Upper lobe of left lung (tissue), 6 donors: ENCODE measurements at regions not wholly inside any gene's neighbourhood (a gene's known extent, or its start where the extent isn't known, plus 50 kb on each side); places are given as distances from the start of the nearest gene placed in this dataset.
"Not testable (repeated sequence)": the region's sequence is repeated elsewhere in the genome, so short reads cannot be mapped to it uniquely, and the experiment has no call there.

Experiments used
- ATAC-seq, 2 donors: fragments of 200-7000 bp; cut with Tn5 transposase; one replicate each; pipeline ENCODE4 v1.9.1; 2022; ENCODE audit warnings: mild to moderate bottlenecking in 2 of 2, moderate library complexity in 2 of 2; ENCODE audit not compliant: low FRiP score in 2 of 2
- DNase-seq, 2 donors: peaks; one replicate each; pipeline ENCODE4 v3.0.0-alpha.2; 2019 to 2020
- H3K27ac ChIP-seq, 4 donors: fragments of 200-600 bp; sonication (generic); one replicate each; pipeline ENCODE4 v1.5.1; 2016 to 2019
- H3K27me3 ChIP-seq, 4 donors: fragments of 200-600 bp; sonication (generic); one replicate each; pipeline ENCODE4 v1.5.1; 2017 to 2019
- H3K36me3 ChIP-seq, 4 donors: fragments of 200-600 bp; sonication (generic); one replicate each; pipeline ENCODE4 v1.5.1; 2016 to 2019
- H3K4me1 ChIP-seq, 4 donors: fragments of 200-600 bp; sonication (generic); one replicate each; pipeline ENCODE4 v1.5.1; 2018 to 2019
- H3K4me3 ChIP-seq, 4 donors: fragments of 200-600 bp; sonication (generic); one replicate each; pipeline ENCODE4 v1.5.1; 2017 to 2019; ENCODE audit warnings: mild to moderate bottlenecking in 2 of 4, moderate library complexity in 1 of 4
- H3K9me3 ChIP-seq, 4 donors: fragments of 200-600 bp; sonication (generic); one replicate each; pipeline ENCODE4 v1.5.1; 2018 to 2019
- CTCF ChIP-seq, 6 experiments: fragments of 450-650 bp in 4 of 6; fragments of 200-600 bp in 2 of 6; sonication (generic) in 2 of 6; IDR thresholded peaks; one replicate each; pipeline ENCODE4 v1.5.1; 2016 to 2019; ENCODE audit warnings: antibody characterized with exemption in 6 of 6
- EP300 ChIP-seq, 4 donors: sonication (generic); formaldehyde crosslinking; IDR thresholded peaks; one replicate each; pipeline ENCODE4 v1.5.1; 2017; ENCODE audit warnings: antibody characterized with exemption in 4 of 4, control low read depth in 2 of 4
- POLR2A ChIP-seq, 4 donors: fragments of 450-650 bp; IDR thresholded peaks; one replicate each; pipeline ENCODE4 v1.5.1; 2016 to 2017; ENCODE audit warnings: antibody characterized with exemption in 4 of 4, mild to moderate bottlenecking in 2 of 4
- POLR2AphosphoS5 ChIP-seq, 2 donors: sonication (generic); formaldehyde crosslinking; IDR thresholded peaks; one replicate each; pipeline ENCODE4 v1.5.1; 2017; ENCODE audit warnings: antibody characterized with exemption in 2 of 2
- WGBS, 2 donors: methylation state at CpG; one replicate each; pipeline ENCODE4 v1.1.5; 2017 to 2018; 5-methylcytosine and 5-hydroxymethylcytosine counted together
- donor health status: DM: no; HTN: no; CAD: no; lungs with moderate emphysema.
- donor health status: DM: no; HTN: yes; CAD: no; lungs with severe emphysema.

GRCh38 chr13:42422681-42423080, 150.7 kb downstream of the AKAP11 start:
- no peak for TF ChIP-seq CTCF (IDR thresholded peaks at IDR 0.05)
- no peak for TF ChIP-seq EP300 (IDR thresholded peaks at IDR 0.05)
- no peak for TF ChIP-seq POLR2A (IDR thresholded peaks at IDR 0.05)
- no peak for TF ChIP-seq POLR2AphosphoS5 (IDR thresholded peaks at IDR 0.05)
- no peak for DNase-seq
- no peak for ATAC-seq
- no peaks in the 10 kb centered on the region for H3K4me1 ChIP-seq
- H3K4me3 ChIP-seq = no peak overlapping the region
- H3K9me3 ChIP-seq = no peaks in the 10 kb centered on the region
- H3K27me3 ChIP-seq = no peaks in the 10 kb centered on the region
- H3K27ac ChIP-seq = no peak overlapping the region
- no peaks in the 10 kb centered on the region for H3K36me3 ChIP-seq
- 90 to 95% methylated on average over 2 of the region's 2 CpGs for WGBS, 2 donors

DNA sequence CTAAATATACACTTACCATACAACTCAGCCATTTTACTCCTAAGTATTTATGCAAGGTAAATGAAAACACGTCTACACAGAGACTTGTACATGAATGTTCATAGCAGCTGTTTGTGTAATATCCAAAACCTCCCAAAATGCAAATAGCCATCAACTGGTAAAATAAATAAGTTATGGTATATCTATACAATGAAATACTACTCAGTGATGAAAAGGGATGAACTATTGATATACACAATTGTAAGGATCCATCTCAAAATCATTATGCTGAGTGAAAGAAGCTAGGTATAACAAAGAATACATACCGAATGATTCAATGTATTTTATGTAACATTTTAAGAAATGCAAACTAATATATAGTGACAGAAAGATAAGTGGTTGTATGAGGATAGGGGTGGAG, 149.8 kb upstream of the TNFSF11 start:
- Histone ChIP-seq H3K4me3 (no peak overlapping the region), H3K4me1 (no peaks in the 10 kb centered on the region), H3K27me3 (no peaks in the 10 kb centered on the region), H3K36me3 (no peaks in the 10 kb centered on the region), H3K27ac (no peak overlapping the region), H3K9me3 (no peaks in the 10 kb centered on the region)
- ATAC-seq (no peak), DNase-seq (no peak)
- WGBS, 2 donors = 89 to 96% methylated on average over 2 of the region's 2 CpGs
- TF ChIP-seq POLR2AphosphoS5 (IDR thresholded peaks at IDR 0.05) (no peak), CTCF (IDR thresholded peaks at IDR 0.05) (no peak), EP300 (IDR thresholded peaks at IDR 0.05) (no peak), POLR2A (IDR thresholded peaks at IDR 0.05) (no peak)

DNA sequence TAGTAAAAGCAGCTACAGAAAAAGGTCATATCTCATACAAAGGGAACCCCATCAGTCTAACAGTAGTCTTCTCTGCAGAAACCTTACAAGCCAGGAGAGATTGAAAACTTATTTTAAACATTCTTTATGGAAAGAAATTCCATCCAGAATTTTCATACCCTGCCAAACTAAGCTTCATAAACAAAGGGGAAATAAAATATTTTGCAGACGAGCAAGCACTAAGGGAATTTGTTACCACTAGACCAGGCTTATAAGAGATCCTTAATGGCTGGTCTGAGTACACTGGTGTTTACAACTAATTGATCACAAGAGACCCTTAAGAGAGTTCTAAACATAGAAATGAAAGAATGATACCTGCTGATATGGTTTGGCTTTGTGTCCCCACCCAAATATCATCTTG, 128.6 kb upstream of the TNFSF11 start:
- no peaks in the 10 kb centered on the region for H3K36me3 ChIP-seq
- DNase-seq (no peak), ATAC-seq (no peak)
- 88 to 93% methylated on average over 1 of the region's 1 CpG for WGBS, 2 donors
- peaks cover 0 to 18% (median 13%) of the 10 kb centered on the region in 4 donors for H3K9me3 ChIP-seq
- no peak overlapping the region for H3K27ac ChIP-seq
- no peaks in the 10 kb centered on the region for H3K27me3 ChIP-seq
- TF ChIP-seq POLR2A (IDR thresholded peaks at IDR 0.05) = no peak
- no peak for TF ChIP-seq POLR2AphosphoS5 (IDR thresholded peaks at IDR 0.05)
- H3K4me3 ChIP-seq = no peak overlapping the region
- H3K4me1 ChIP-seq = no peaks in the 10 kb centered on the region

DNA sequence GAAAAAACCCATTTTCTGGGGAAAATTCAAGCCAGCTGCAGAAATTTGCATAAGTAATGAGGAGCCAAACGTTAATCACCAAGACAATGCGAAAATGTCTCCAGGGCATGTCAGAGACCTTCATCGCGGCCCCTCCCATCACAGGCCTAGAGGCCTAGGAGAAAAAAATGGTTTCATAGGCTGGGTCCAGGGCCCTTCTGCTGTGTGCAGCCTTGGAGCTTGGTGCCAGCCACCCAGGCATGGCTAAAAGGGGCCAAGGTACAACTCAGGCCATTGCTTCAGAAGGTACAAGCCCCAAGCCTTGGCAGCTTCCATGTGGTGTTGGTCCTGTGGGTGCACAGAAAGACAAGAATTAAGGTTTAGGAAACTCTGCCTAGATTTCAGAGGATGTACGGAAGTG, 127.4 kb upstream of the TNFSF11 start:
- not testable (repeated sequence) for H3K27me3 ChIP-seq, DNase-seq, H3K27ac ChIP-seq, H3K36me3 ChIP-seq, ATAC-seq, H3K4me1 ChIP-seq, H3K4me3 ChIP-seq
- WGBS, 2 donors = 90 to 93% methylated on average over 5 of the region's 5 CpGs
- peaks cover 0 to 18% (median 13%) of the 10 kb centered on the region in 4 donors for H3K9me3 ChIP-seq

DNA sequence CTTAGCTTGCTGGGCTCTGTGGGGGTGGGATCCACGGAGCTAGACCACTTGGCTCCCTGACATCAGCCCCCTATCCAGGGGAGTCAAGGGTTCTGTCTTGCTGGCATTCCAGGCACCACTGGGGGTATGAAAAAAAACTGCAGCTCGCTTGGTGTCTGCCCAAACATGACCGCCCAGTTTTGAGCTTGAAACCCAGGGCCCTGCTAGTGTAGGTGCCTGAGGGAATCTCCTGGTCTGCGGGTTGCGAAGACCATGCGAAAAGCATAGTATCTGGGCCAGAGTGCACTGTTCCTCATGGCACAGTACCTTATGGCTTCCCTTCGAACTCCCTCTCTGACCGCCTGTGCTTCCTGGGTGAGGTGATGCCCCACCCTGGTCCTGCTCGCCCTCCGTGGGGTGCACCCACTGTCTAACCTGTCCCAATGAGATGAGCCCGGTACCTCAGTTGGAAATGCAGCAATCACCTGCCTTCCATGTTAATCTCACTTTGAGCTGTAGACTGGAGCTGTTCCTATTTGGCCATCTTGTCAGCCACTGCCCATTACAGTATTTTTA, 120.8 kb upstream of the TNFSF11 start:
- ATAC-seq (no peak), DNase-seq (peak in 1 of 2 donors; percentile 11)
- Histone ChIP-seq H3K9me3 (no peaks in the 10 kb centered on the region), H3K27ac (no peak overlapping the region), H3K36me3 (no peaks in the 10 kb centered on the region), H3K27me3 (no peaks in the 10 kb centered on the region), H3K4me3 (no peak overlapping the region), H3K4me1 (no peaks in the 10 kb centered on the region)
- WGBS, 2 donors = 96 to 98% methylated on average over 5 to 11 of the region's 11 CpGs
- no peak for TF ChIP-seq POLR2AphosphoS5 (IDR thresholded peaks at IDR 0.05)

DNA sequence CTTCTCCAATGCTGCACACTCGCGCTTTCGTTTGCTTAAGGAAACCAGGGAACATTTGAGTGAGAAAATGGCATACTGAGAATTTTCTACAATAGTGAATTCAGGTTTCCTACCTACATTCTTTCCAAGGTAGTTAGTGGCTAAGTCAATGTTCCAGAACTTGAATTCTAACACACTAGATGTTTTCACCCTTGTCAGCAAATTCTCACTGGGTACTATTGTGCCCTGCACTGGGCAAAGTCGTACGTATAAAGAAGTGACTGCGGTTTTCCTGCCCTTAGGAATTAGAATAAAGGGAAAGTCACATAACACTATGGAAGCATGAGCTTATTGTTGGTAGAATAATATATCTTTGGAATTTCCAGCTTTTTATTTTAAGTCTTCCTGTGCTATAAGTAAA, 119.2 kb upstream of the TNFSF11 start:
- Histone ChIP-seq H3K36me3 (no peaks in the 10 kb centered on the region), H3K4me1 (no peaks in the 10 kb centered on the region), H3K4me3 (no peak overlapping the region), H3K27ac (no peak overlapping the region), H3K9me3 (no peaks in the 10 kb centered on the region), H3K27me3 (no peaks in the 10 kb centered on the region)
- DNase-seq (no peak), ATAC-seq (no peak)
- TF ChIP-seq EP300 (IDR thresholded peaks at IDR 0.05) (no peak), POLR2AphosphoS5 (IDR thresholded peaks at IDR 0.05) (no peak), POLR2A (IDR thresholded peaks at IDR 0.05) (no peak), CTCF (IDR thresholded peaks at IDR 0.05) (no peak)
- 95 to 98% methylated on average over 6 of the region's 6 CpGs for WGBS, 2 donors
